Caco-2 (cell line): ENCODE measurements at regions not wholly inside any gene's neighbourhood (a gene's known extent, or its start where the extent isn't known, plus 50 kb on each side); places are given as distances from the start of the nearest gene placed in this dataset.

Experiments used
- BruUV-seq: library from RNA; stranded (reverse); fragments of 400-500 nt; replicated peaks from 2 replicates; lab custom pipeline; 2021; lab: Mats Ljungman, UMichigan
- CTCF ChIA-PET: fragments of 300-600 bp; sonication (Branson Sonifier 250); formaldehyde crosslinking; loops from one replicate; lab custom pipeline; 2022; ENCODE audit warnings: antibody characterized with exemption; lab: Charles Lee
- POLR2A ChIA-PET: fragments of 300-600 bp; sonication (Branson Sonifier 250); formaldehyde crosslinking; loops from one replicate; lab custom pipeline; 2022; ENCODE audit warnings: antibody characterized with exemption; lab: Charles Lee
- DNase-seq, 2 experiments: peaks; one replicate each; pipeline versions ENCODE4 v3.0.0 to v3.0.0-alpha.2; 2020 to 2022
- H3K27me3 ChIP-seq: replicated peaks from 2 replicates; pipeline ENCODE4 v1.6.0; 2011; ENCODE audit warnings: low read length; ENCODE audit not compliant: control insufficient read depth, insufficient read depth
- H3K36me3 ChIP-seq: 2 replicates; pipeline ENCODE4 v1.5.1; 2011; ENCODE audit warnings: low read length; ENCODE audit not compliant: control insufficient read depth, insufficient read depth
- H3K4me1 ChIP-seq: fragments of 250-450 bp; sonication (Bioruptor Pico); 2 replicates; pipeline ENCODE4 v1.5.1; 2020; ENCODE audit warnings: mild to moderate bottlenecking
- H3K4me3 ChIP-seq: 2 replicates; pipeline ENCODE4 v1.5.1; 2011; ENCODE audit warnings: low read depth, mild to moderate bottlenecking, control low read depth, low read length
- H3K9me3 ChIP-seq: fragments of 250-450 bp; sonication (Bioruptor Pico); 2 replicates; pipeline ENCODE4 v1.5.1; 2020; ENCODE audit warnings: mild to moderate bottlenecking, moderate library complexity
- H3K27ac Mint-ChIP-seq: one replicate; pipeline ENCODE4 v1.8.0; 2022; ENCODE audit warnings: mixed read lengths; ENCODE audit not compliant: unreplicated experiment
- H3K27me3 Mint-ChIP-seq: one replicate; pipeline ENCODE4 v1.8.0; 2022; ENCODE audit warnings: mixed read lengths; ENCODE audit not compliant: insufficient read depth, unreplicated experiment
- H3K36me3 Mint-ChIP-seq: one replicate; pipeline ENCODE4 v1.8.0; 2022; ENCODE audit warnings: mild to moderate bottlenecking, mixed read lengths; ENCODE audit not compliant: insufficient read depth, unreplicated experiment
- H3K4me1 Mint-ChIP-seq: one replicate; pipeline ENCODE4 v1.8.0; 2022; ENCODE audit warnings: low read depth, mixed read lengths; ENCODE audit not compliant: unreplicated experiment
- H3K4me3 Mint-ChIP-seq: one replicate; pipeline ENCODE4 v1.8.0; 2022; ENCODE audit warnings: mild to moderate bottlenecking, moderate library complexity, mixed read lengths; ENCODE audit not compliant: unreplicated experiment
- H3K9me3 Mint-ChIP-seq: one replicate; pipeline ENCODE4 v1.8.0; 2022; ENCODE audit warnings: mixed read lengths; ENCODE audit not compliant: unreplicated experiment
- intact Hi-C: fragments of 100-400 bp; cut with micrococcal nuclease; formaldehyde crosslinking; loops from one replicate; pipeline ENCODE4 v1.10.0; 2022; ENCODE audit not compliant: unreplicated experiment
- TF ChIP-seq, protein P1 (sequence below), 2 experiments: fragments of 200-600 bp in 1 of 2; IDR thresholded peaks; 1 replicate in 1 of 2; 2 replicates in 1 of 2; pipeline versions ENCODE4 v1.5.1 to v1.8.0; 2011 to 2022; ENCODE audit warnings: antibody characterized with exemption in 1 of 2, control low read depth in 1 of 2, inconsistent platforms in 1 of 2, low read depth in 1 of 2, low read length in 1 of 2, mild to moderate bottlenecking in 1 of 2, moderate library complexity in 1 of 2; ENCODE audit not compliant: insufficient read depth in 1 of 2, severe bottlenecking in 1 of 2, unreplicated experiment in 1 of 2

DNA sequence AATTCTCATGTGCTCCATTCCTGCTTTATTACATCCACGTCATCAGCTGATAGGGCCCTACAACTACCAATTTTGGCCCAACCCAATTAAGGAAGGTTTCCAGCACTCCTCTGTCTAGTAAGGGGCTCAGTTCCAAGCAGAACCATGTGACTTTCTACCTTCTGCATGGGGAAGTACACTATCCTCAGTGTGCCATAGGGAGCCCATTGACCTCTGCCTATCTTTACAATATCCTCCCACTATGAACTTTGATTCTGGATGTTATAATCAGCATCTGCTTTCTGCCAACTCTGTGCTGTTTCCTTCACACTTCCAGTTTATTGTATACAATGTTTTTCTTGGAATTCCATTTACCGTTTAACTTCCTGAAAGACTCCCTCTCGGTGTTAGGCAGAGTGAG is 53.9 kb upstream of the GCFC2 start:
- no peak for DNase-seq
- intact Hi-C loops: no loop called here
- Mint-ChIP-seq H3K27ac (no peak overlapping the region), H3K9me3 (no peaks in the 10 kb centered on the region), H3K36me3 (no peaks in the 10 kb centered on the region), H3K27me3 (peaks cover 7% of the 10 kb centered on the region), H3K4me3 (no peak overlapping the region), H3K4me1 (no peaks in the 10 kb centered on the region)
- POLR2A ChIA-PET: no interaction called here
- TF ChIP-seq, protein P1, sequence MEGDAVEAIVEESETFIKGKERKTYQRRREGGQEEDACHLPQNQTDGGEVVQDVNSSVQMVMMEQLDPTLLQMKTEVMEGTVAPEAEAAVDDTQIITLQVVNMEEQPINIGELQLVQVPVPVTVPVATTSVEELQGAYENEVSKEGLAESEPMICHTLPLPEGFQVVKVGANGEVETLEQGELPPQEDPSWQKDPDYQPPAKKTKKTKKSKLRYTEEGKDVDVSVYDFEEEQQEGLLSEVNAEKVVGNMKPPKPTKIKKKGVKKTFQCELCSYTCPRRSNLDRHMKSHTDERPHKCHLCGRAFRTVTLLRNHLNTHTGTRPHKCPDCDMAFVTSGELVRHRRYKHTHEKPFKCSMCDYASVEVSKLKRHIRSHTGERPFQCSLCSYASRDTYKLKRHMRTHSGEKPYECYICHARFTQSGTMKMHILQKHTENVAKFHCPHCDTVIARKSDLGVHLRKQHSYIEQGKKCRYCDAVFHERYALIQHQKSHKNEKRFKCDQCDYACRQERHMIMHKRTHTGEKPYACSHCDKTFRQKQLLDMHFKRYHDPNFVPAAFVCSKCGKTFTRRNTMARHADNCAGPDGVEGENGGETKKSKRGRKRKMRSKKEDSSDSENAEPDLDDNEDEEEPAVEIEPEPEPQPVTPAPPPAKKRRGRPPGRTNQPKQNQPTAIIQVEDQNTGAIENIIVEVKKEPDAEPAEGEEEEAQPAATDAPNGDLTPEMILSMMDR (IDR thresholded peaks at IDR 0.05; ENCODE audit: insufficient read depth in 1 of 2, low read depth in 1 of 2, low read length in 1 of 2, severe bottlenecking in 1 of 2, unreplicated experiment in 1 of 2): no peak
- Histone ChIP-seq H3K4me3 (no peak overlapping the region), H3K4me1 (peaks cover 5% of the 10 kb centered on the region; the same call in 1 of the 2 replicates), H3K36me3 (no peaks in the 10 kb centered on the region), H3K27me3 (no peaks in the 10 kb centered on the region), H3K9me3 (no peaks in the 10 kb centered on the region)
- BruUV-seq: no TSS peak
- CTCF ChIA-PET: no interaction called here
